Head of caudate nucleus (tissue), 42 donors: ENCODE measurements at regions not wholly inside any gene's neighbourhood (a gene's known extent, or its start where the extent isn't known, plus 50 kb on each side); places are given as distances from the start of the nearest gene placed in this dataset.
"Not testable (repeated sequence)": the region's sequence is repeated elsewhere in the genome, so short reads cannot be mapped to it uniquely, and the experiment has no call there.

Experiments used
- DNase-seq, 42 donors: peaks; one replicate each; pipeline versions ENCODE4 v3.0.0 to v3.0.0-alpha.2; 2020 to 2021; ENCODE audit warnings: mixed read lengths in 7 of 42
- intact Hi-C: fragments of 100-400 bp; cut with DNase I; formaldehyde crosslinking; loops from one replicate; pipeline ENCODE4 v1.15.0; 2022

- DNase-seq, result no peak
- intact Hi-C loops, result no loop called here
Observed at GRCh38 chr20:51275181-51275580, 252.3 kb upstream of the KCNG1 start.

- no peak for DNase-seq
Observed at GRCh38 chr20:51272401-51272800, 249.5 kb upstream of the KCNG1 start.

GRCh38 chr20:51271931-51272330 is 249.0 kb upstream of the KCNG1 start:
- DNase-seq, result no peak
- intact Hi-C loops, result no loop called here

More at GRCh38 chr20:51272401-51272800, 249.5 kb upstream of the KCNG1 start:
- intact Hi-C loops, result no loop called here

- intact Hi-C loops, DNase-seq: not testable (repeated sequence)
Observed at GRCh38 chr20:51271289-51271688, 248.4 kb upstream of the KCNG1 start.

- DNase-seq, result no peak
Observed at GRCh38 chr20:51269671-51270070, 246.8 kb upstream of the KCNG1 start.

GRCh38 chr20:51267679-51268078 is 244.8 kb upstream of the KCNG1 start:
- DNase-seq, result no peak
- intact Hi-C loops, result no loop called here

More at GRCh38 chr20:51269671-51270070, 246.8 kb upstream of the KCNG1 start:
- intact Hi-C loops, result no loop called here

- intact Hi-C loops, result no loop called here
Observed at GRCh38 chr20:51266353-51266752, 243.4 kb upstream of the KCNG1 start.

GRCh38 chr20:51265361-51265760 is 242.5 kb upstream of the KCNG1 start:
- DNase-seq, result no peak
- intact Hi-C loops, result no loop called here

More at GRCh38 chr20:51266353-51266752, 243.4 kb upstream of the KCNG1 start:
- no peak for DNase-seq

GRCh38 chr20:51262240-51262639 is 239.3 kb upstream of the KCNG1 start:
- intact Hi-C loops, result no loop called here
- DNase-seq, result no peak

GRCh38 chr20:51259455-51259854 is 236.5 kb upstream of the KCNG1 start:
- DNase-seq, result no peak

GRCh38 chr20:51258582-51259165 is 235.8 kb upstream of the KCNG1 start:
- no peak for DNase-seq
- intact Hi-C loops, result no loop called here

More at GRCh38 chr20:51259455-51259854, 236.5 kb upstream of the KCNG1 start:
- intact Hi-C loops, result no loop called here

- DNase-seq, result no peak
- intact Hi-C loops, result no loop called here
Observed at GRCh38 chr20:51255417-51255816, 232.5 kb upstream of the KCNG1 start.

GRCh38 chr20:51253280-51253679 is 230.4 kb upstream of the KCNG1 start:
- intact Hi-C loops, result no loop called here
- DNase-seq, result no peak

- intact Hi-C loops, result no loop called here
- DNase-seq, result no peak
Observed at GRCh38 chr20:51249781-51250180, 226.9 kb upstream of the KCNG1 start.

- peak in 3 of 42 donors; percentile 9 to 50 (median 31) for DNase-seq
- intact Hi-C loops, result no loop called here
Observed at GRCh38 chr20:51249215-51249614, 226.3 kb upstream of the KCNG1 start.

- DNase-seq, result no peak
- intact Hi-C loops, result no loop called here
Observed at GRCh38 chr20:51244466-51244865, 221.6 kb upstream of the KCNG1 start.

GRCh38 chr20:51238675-51239305 is 215.9 kb upstream of the KCNG1 start:
- intact Hi-C loops, result no loop called here
- no peak for DNase-seq

- DNase-seq, result no peak
- intact Hi-C loops, result no loop called here
Observed at GRCh38 chr20:51237791-51238190, 214.9 kb upstream of the KCNG1 start.

- intact Hi-C loops, result no loop called here
- DNase-seq, result peak in 8 of 42 donors; percentile 7 to 32 (median 14)
Observed at GRCh38 chr20:51237278-51237677, 214.4 kb upstream of the KCNG1 start.

- intact Hi-C loops, result no loop called here
Observed at GRCh38 chr20:51236421-51236820, 213.5 kb upstream of the KCNG1 start.

GRCh38 chr20:51233345-51233744 is 210.4 kb upstream of the KCNG1 start:
- DNase-seq, result no peak
- intact Hi-C loops, result no loop called here

More at GRCh38 chr20:51236421-51236820, 213.5 kb upstream of the KCNG1 start:
- no peak for DNase-seq
